HG03025 (cell line): ENCODE measurements at regions not wholly inside any gene's neighbourhood (a gene's known extent, or its start where the extent isn't known, plus 50 kb on each side); places are given as distances from the start of the nearest gene placed in this dataset.
"Not testable (repeated sequence)": the region's sequence is repeated elsewhere in the genome, so short reads cannot be mapped to it uniquely, and the experiment has no call there.

Experiments
- ATAC-seq: cut with Tn5 transposase; IDR thresholded peaks from one replicate; pipeline ENCODE4 v1.9.1; 2021; ENCODE audit warnings: mild to moderate bottlenecking, moderate library complexity; ENCODE audit not compliant: unreplicated experiment, low FRiP score

DNA sequence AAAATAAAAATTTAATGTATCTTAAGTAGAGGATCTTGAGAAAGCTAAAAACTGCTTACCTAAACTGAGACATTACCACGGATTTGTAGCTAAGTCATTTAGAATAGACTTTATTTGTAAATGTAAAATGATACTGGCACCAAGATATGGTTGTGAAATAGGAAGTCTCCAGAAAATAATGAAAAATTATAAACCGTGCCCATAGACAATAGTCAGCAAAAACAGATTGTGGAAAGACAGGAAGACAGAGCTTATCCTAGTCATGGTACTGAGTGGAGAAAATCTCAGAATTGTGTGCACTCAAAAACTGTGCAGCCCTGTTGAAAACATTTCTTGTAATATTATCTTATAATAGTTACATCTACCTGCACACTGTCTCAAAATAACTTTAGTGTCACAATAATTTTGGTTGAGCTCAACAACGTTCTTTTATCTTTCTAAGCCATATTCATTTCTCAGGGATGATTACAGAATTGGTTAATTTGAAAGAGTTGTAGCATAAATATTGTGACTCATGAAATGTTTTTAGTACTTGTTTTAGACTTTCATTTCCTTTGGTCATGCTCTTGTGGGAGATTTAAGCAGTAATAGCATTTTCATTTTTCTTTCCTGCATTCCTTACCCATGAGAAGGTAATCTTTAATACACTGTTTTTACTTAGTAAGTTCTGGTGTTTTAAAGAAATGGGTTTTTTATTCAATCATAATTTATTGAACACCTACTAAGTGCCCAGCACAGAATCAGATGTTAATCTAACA is 174.5 kb downstream of the SOX4 start:
- ATAC-seq = no peak

DNA sequence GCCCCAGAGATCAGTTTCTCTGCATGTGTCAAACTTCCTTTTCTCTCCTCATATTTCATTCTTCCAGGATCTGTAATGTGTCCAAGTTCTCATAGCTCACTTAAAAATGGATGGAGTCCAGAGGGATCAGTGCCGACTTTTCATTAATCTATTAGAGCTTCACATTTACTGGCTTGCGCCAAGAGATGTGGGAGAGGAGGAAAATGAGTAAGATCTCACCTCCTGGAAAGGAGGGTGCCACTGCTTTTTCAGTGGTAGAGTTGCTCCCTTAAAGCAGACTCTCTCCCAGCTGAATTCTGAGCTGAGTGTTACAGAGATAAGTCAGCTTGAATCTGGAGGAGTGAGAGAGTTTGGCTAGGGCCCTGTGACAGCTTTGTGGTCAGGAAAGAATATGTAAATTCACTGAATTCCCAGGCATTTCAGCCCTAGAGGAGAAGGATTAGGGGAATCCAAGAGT is 175.9 kb downstream of the SOX4 start:
- no peak for ATAC-seq

DNA sequence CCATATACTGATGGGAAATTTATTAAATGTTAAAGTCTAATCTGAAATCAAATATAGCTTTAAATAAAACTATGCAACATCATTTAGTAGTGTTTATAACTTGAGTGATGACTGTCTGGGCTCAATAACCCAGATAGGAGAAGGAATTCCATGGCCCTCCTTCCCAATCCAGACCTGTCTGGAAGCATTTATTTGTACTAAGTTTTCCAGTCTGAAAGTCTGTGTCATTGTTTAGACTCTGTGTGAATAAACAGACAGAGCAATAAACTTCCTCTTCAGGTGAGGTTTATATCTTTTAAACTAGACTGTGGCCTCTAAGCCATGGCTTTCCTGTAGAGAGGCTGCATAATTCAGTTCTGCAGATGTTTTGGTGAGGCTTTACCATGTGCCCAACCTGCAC is 176.4 kb downstream of the SOX4 start:
- ATAC-seq = no peak

DNA sequence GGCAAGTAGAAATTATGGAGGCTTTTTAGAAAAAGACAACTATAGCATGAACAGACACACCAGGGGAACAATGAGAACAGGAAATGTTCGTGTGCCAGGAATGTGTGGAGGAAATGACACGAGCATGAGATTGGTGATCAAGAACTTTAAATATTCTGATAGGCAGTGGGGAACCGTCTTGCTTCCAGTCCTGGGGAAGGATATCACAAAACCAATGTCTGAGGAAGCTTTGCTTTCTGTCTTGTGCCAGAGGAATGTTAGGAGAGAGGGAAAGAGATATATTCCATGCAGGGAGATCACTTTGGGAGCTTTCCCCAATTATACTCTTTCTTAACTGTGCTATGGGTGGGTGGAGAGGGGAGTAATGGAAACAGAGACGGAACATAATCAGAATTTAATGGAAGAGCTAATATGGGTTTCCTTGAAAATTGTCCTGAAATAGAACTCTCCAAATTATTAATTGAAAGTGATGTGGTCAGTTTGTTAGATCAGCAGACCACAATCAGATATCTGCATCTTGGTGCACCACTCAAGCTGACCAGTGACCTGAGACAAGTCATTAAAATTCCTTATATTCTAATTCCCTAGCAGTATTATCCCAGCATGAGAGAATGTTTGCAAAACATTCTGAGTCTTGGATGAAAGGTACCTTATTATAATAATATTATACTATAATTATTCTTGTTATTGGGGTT is 178.2 kb downstream of the SOX4 start:
- ATAC-seq = no peak

DNA sequence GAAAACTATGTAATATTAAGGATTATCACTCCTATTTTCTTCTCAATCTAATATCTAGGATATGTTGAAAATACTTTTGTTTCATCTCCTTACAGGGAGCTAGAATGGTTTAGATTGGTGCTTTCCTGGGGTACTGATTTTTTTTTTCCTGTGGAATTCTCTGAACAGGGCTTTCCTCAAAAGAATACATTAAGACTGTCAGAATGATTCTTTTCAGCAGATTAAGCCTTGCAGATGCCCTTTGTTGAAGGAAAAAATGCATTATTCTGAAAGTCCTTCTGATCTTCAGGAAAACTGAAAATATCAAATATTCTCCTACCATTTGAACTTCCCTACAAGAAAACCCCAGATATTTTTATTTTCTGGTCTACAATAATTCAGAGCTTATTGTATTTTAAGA is 178.9 kb downstream of the SOX4 start:
- no peak for ATAC-seq

DNA sequence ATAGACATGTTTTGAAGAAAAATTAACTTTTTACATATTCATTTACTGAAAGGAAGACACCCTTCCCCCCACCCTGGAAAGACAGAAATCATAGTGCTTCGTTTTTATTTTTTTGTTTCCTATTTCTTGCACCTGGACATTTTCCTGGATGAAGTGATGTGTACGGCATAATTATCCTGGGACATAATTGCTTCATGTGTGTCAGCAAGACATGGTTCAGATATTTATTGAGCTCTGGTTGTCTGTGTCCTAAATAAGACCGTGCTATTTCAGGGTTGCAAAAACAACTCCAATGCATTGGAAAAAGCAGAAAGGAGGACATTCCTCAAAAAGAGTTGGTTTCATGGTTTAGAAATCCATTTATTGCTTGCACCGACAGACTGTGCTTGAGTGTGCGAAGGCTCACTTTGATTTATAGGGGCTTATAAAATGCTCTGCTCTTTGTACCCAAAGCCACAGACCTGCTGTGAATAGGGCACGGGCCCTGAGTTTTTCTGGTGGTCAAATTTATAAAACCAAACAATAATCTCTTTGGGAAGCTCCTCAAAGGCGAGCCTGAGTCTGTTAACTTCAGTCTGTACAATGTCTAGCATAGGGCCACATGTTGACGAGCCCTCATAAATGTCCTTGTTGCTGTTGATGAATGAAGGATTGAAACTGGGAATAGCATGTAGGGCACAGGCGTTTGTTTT is 179.5 kb downstream of the SOX4 start:
- ATAC-seq = no peak

DNA sequence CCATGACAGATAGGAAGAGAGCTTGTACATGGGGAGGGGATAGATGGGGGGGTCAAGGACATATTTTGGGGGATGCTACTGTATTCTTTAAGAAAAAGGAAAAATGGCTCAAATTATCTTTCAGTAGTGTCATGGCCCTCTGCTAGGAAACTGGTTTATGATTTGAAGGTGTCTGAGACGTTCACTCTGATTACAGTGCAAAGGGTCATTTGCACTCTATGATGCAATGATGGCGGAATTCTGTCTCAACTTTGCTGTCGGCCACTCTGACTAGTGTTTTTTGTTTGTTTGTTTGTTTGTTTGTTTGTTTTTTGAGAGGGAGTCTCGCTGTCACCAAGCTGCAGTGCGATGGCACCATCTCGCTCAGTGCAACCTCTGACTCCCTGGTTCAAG is 180.0 kb downstream of the SOX4 start:
- no peak for ATAC-seq

DNA sequence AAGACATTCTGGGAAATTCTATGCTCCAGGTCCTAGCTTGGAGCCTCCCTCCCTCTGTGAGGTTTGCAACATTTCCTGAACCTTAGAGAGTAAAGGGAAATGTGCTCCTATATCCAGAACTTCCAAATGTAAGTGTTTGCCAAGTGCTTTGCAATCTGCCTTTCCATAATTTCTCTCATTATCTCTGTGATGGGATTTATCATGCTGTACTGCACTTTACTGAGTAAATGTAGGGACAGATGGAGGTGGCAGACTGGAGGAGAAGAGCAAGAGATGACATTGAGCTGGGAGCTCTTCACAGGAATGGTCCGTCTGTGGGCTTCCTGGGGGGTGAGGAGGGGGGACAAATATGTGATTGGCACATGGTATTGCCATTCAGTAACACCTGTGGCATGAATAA is 184.3 kb downstream of the SOX4 start:
- no peak for ATAC-seq

DNA sequence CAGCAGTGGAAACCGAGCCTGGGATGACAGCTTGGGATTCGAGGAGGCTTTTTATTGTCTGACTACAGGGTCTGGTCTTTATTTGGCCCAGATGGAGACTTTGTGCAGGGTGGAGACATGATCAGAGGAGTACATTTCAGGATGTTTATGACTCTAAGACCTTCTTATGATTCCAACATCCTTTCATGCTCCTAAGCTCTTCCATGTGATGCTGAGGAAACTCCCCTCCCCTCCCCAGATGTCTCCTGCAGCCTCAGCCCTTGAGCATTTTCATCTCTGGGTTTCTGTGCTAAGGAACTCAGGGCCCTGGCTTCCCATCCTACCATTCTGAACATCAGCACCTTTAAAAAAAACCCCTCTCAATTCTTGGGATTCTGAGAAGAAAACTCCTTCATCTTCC is 186.6 kb downstream of the SOX4 start:
- no peak for ATAC-seq

DNA sequence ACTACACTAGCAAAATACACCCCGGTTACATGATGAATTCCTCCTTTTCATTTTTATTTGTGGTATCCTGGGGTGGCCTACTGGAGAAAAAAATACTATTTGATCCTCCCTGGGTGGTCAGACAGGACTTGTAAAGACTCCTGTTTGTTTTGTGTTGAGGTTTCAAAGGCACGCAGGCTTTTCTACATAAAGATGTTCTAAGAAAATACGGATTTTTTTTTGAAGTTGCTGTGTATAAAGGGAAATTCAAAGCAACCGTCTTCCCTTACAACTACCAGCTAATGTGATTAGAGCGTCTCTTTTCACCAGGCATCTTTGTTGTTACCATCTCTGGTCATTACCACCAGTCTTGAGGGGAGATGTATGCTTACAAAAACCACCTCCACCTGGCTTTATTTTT is 187.1 kb downstream of the SOX4 start:
- ATAC-seq = no peak

DNA sequence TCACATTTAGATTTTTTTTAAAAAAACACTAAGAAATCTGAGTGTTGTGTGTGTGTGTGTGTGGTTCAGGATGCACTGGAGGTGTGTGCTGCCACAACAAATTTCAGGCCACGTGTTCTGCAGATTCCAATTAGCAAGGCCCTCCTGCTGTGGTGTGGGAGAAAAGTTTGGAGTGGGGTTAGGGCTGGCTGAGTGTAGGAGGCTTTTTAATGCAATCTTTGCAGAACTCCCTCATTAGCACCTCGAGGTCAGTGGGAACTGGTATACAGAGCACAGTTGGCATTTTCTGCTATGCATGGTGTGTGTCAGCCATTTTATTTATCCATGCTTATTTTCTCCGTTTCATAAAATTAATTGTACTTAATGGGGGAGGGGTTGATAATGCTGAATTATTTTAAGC is 187.6 kb downstream of the SOX4 start:
- ATAC-seq = no peak

DNA sequence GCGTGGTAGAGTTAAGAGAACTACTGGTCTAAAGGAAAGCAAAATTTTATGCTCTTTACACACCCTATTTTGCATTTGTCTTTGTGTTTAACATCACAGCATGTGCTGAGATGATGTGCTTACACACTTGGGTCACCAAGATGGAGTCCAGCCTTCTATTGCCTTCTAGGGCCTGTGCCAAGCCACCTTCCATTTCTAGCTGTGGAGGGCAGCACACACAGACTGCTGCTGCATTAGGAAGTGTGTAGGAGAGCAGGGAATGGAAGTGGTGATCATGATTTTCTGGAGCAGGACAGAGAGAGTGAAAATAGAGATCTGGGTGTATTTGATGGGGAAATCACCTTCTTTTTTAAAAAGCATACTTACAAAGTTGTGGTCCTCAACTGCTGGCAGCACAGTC is 191.6 kb downstream of the SOX4 start:
- ATAC-seq = no peak

DNA sequence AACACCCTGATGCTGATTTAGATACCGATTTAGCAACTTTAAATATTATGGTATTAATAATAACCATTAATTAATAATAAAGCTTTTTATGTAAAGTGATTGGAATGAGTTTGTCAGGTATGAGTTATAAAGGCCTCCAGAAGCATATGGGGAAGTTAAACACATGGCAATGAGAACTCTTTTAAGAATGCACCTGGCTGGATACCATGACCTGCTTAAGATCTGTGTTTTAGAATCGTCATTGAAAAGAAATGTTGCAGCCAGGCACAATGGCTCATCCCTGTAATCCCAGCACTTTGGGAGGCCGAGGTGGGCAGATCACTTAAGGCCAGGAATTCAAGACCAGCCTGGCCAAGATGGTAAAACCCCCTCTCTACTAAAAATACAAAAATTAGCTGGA is 197.5 kb downstream of the SOX4 start:
- ATAC-seq = no peak

DNA sequence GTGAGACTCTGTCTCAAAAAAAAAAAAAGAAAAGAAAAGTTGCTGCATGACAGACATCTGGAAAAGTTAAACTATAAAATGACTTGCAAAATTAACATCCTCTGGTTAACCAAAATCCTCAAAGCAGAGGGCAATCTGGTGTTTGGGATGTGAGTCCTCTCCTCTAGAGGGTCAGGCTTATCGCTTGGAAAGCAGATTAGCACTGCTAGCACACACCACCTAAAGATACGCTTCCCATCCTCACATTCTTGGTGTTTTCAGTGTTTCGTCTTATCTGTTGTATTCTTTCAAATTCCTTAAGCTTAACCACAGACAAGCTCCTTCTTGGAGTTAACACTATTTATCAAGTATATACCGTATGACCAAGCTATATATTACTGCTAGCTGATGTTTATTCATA is 198.0 kb downstream of the SOX4 start:
- ATAC-seq = no peak

DNA sequence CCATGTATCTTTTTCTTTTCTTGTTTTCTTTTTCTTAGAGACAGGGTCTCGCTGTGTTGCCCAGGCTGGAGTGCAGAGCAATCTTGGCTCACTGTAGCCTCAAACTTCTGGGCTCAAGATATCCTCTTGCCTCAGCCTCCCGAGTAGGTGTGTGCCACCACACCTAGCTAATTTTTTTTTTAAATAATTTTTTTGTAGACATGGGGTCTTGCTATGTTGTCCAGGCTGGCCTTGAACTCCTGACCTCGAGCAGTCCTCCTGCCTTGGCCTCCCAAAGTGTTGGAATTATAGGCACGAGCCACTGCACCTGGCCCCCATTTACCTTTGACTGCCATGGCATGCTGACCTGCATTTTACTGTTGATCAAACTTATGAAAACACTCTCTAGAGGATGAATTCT is 198.6 kb downstream of the SOX4 start:
- ATAC-seq = no peak

DNA sequence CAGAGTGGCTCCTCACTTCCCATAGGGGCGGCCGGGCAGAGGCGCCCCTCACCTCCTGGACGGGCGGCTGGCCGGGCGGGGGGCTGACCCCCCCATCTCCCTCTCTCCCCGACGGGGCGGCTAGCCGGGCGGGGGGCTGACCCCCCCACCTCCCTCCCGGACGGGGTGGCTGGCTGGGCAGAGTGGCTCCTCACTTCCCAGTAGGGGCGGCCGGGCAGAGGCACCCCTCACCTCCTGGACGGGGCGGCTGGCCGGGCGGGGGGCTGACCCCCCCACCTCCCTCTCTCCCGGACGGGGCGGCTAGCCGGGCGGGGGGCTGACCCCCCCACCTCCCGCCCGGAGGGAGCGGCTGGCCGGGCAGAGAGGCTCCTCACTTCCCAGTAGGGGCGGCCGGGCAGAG is 203.4 kb downstream of the SOX4 start:
- ATAC-seq = not testable (repeated sequence)

DNA sequence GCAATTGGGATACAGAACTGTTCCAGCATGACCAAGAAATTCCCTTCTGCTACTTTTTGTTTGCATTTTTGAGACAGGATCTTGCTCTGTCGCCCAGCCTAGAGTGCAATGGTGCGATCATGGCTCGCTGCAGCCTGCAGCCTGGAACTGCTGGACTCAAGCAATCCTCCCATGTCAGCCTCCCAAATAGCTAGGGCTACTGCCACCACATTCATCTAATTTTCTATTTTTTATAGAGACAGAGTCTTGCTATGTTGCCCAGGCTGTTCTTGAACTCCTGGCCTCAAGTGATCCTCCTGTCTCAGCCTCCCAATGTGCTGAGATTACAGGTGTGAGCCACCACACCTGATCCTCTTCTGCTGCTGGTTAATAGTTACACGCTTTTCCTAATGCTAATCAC is 204.9 kb downstream of the SOX4 start:
- no peak for ATAC-seq

DNA sequence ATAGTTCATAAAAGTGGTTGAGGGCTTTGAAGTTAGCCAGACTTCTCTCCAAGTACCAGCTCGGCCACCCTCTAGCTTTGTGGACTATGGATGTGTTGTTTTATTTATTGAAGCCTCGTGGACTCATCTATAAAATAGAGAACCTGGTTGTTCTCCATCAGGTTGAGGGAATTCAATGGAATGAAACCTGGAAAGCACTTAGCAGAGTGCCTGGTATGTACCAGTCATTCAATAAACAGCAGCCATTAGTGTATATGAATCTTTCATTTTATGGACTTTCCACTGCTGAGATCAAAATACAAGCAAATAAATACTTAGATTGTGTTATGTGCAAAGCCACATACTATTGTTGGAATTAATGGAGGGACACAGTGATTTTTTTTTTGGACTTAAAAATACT is 206.8 kb downstream of the SOX4 start:
- no peak for ATAC-seq

DNA sequence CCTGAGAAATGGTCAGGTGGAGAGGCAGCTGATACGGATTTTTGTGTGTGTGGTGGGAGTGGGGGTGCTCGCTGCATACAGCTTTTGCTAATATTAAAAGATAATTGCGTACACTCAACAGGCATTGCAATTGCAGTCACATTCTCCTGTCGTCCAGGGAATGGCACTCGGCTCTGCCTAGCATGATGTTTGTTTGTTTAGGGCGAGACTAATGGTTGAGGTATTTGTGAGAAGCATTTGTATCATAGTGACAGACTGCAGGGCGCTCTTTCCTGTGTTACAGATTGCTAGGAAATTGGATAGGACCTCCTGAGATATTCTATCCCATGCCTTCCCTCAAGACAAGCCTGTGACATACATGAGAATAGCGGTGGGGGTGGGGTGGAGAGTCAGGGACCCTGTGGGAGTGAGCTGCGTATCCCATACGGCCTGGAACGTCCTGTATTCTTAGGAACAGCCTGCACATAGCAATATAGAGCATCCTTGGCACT is 207.4 kb downstream of the SOX4 start:
- ATAC-seq = no peak

DNA sequence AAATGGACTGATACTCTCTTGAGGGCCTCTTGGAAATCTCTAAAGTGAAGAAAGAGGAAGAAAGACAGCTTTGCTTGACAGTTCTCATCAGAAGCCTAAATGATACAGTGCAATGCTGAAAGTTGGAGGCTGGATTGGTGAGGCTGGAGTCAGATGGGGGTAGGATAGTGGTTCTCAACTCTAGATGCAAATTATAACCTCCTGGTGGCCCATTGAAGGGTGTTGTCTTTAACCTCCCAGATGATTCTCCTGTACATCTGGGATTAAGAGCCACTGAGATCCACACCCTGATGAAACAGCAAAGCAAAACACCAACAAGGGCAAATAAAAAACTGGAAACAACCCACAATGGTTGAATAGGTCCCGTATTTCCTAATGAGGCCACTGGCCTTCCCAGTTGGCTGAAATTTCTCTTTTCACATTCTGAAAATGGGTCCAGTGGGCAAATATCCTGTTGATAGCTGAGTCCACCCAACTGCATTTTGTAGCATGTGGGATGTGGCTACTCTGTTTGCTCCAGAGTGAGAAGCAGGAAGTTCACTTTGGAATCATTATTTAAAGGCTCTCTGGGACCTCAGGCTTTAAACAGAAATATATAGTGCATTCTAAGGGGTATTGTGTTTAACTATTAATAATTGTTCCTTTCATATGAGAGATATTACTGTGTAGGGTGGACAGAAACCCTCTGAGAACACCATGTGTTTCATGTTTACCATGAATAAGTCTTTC is 208.1 kb downstream of the SOX4 start:
- no peak for ATAC-seq
